Left ventricle myocardium inferior (tissue), 1 donor: ENCODE measurements at regions not wholly inside any gene's neighbourhood (a gene's known extent, or its start where the extent isn't known, plus 50 kb on each side); places are given as distances from the start of the nearest gene placed in this dataset.
A peak's percentile ranks its signal among the peaks of the same experiment; 100 is the strongest.
"Not testable (repeated sequence)": the region's sequence is repeated elsewhere in the genome, so short reads cannot be mapped to it uniquely, and the experiment has no call there.

ENCODE experiments used
- DNase-seq: peaks from one replicate; pipeline ENCODE4 v3.0.0-alpha.2; 2020
- H3K27ac ChIP-seq: fragments of 200-600 bp; replicated peaks from 2 replicates; pipeline ENCODE4 v1.8.0; 2021
- H3K27me3 ChIP-seq: fragments of 200-600 bp; 2 replicates; pipeline ENCODE4 v1.8.0; 2021; ENCODE audit warnings: low read depth
- H3K36me3 ChIP-seq: fragments of 200-600 bp; 2 replicates; pipeline ENCODE4 v1.8.0; 2021
- H3K4me1 ChIP-seq: fragments of 200-600 bp; 2 replicates; pipeline ENCODE4 v1.8.0; 2021
- H3K4me3 ChIP-seq: fragments of 200-600 bp; 2 replicates; pipeline ENCODE4 v1.8.0; 2021; ENCODE audit warnings: mild to moderate bottlenecking, moderate library complexity
- H3K9me3 ChIP-seq: fragments of 200-600 bp; replicated peaks from 2 replicates; pipeline ENCODE4 v1.8.0; 2021
- intact Hi-C: fragments of 100-400 bp; cut with micrococcal nuclease; formaldehyde crosslinking; loops from one replicate; pipeline ENCODE4 v1.11.0; 2022
- TF ChIP-seq, protein P1 (sequence below): fragments of 200-600 bp; IDR thresholded peaks from 2 replicates; pipeline ENCODE4 v1.8.0; 2021; ENCODE audit warnings: antibody characterized with exemption, mild to moderate bottlenecking, borderline replicate concordance
- donor health status: DM: no; HTN: yes; CAD: no; lungs with severe emphysema.

DNA sequence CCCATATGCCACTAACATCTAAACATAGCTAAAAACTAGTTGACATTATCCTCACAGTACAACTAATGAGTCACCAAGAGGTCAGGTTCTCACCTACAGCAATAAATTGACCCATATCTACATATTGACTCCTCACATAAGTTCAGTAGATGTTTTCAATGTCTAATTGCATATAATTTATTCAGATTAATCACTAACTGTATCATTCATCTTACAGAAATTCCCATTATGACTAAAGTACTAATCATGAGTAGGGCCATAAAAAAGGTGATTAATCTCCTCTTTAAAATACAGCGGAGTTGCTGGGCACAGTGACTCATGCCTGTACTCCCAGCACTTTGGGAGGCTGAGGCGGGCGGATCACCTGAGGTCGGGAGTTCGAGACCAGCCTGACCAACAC lies 82.4 kb upstream of the ST3GAL6 start:
- intact Hi-C loops = no loop called here
- TF ChIP-seq, protein P1, sequence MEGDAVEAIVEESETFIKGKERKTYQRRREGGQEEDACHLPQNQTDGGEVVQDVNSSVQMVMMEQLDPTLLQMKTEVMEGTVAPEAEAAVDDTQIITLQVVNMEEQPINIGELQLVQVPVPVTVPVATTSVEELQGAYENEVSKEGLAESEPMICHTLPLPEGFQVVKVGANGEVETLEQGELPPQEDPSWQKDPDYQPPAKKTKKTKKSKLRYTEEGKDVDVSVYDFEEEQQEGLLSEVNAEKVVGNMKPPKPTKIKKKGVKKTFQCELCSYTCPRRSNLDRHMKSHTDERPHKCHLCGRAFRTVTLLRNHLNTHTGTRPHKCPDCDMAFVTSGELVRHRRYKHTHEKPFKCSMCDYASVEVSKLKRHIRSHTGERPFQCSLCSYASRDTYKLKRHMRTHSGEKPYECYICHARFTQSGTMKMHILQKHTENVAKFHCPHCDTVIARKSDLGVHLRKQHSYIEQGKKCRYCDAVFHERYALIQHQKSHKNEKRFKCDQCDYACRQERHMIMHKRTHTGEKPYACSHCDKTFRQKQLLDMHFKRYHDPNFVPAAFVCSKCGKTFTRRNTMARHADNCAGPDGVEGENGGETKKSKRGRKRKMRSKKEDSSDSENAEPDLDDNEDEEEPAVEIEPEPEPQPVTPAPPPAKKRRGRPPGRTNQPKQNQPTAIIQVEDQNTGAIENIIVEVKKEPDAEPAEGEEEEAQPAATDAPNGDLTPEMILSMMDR = no peak
- DNase-seq = no peak
- Histone ChIP-seq H3K36me3 (no peaks in the 10 kb centered on the region), H3K4me1 (no peaks in the 10 kb centered on the region), H3K27ac (no peak overlapping the region), H3K27me3 (no peaks in the 10 kb centered on the region), H3K4me3 (no peak overlapping the region), H3K9me3 (no peaks in the 10 kb centered on the region)

DNA sequence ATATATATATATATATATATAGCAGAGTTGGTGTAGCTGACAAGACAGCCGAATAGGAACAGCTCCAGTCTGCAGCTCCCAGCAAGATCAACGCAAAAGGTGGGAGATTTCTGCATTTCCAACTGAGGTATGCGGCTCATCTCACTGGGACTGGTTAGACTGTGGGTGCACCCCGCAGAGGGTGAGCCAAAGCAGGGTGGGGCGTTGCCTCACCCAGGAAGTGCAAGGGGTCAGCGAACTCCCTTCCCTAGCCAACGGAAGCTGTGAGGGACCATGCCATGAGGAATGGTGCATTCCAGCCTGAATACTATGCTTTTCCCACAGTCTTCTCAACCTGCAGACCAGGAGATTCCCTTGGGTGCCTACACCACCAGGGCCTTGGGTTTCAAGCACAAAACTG lies 81.7 kb upstream of the ST3GAL6 start:
- TF ChIP-seq, protein P1 = no peak
- Histone ChIP-seq H3K27me3 (no peaks in the 10 kb centered on the region), H3K4me1 (no peaks in the 10 kb centered on the region), H3K36me3 (no peaks in the 10 kb centered on the region), H3K9me3 (peaks cover 2% of the 10 kb centered on the region), H3K27ac (no peak overlapping the region), H3K4me3 (no peak overlapping the region)
- intact Hi-C loops = no loop called here
- no peak for DNase-seq

DNA sequence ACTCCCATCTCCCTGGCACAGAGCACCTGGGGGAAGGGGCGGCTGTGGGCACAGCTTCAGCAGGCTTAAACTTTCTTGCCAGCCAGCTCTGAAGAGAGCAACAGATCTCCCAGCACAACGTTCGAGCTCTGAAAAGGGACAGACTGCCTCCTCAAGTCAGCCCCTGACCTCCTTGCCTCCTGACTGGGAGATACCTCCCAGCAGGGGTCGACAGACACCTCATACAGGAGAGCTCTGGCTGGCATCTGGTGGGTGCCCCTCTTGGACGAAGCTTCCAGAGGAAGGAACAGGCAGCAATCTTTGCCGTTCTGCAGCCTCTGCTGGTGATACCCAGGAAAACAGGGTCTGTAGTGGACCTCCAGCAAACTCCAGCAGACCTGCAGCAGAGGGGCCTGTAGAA lies 80.7 kb upstream of the ST3GAL6 start:
- H3K4me1 ChIP-seq, H3K36me3 ChIP-seq, intact Hi-C loops, DNase-seq, H3K27ac ChIP-seq, H3K27me3 ChIP-seq, H3K4me3 ChIP-seq: not testable (repeated sequence)
- peaks cover 11% of the 10 kb centered on the region for H3K9me3 ChIP-seq

DNA sequence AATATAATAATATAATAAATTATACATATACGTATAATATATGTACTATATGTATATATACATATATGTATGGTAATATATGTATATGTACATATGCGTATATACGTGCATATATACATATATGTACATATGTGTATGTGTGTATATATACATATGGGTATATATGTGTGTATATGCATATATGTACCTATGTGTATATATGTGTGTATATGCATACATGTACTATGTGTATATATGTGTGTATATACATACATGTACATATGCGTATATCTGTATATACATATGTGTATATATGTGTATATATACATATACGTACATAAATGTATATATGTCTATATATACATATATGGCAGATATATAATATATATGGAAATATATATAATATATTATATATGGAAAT lies 74.8 kb upstream of the ST3GAL6 start:
- peaks cover 16% of the 10 kb centered on the region for H3K9me3 ChIP-seq
- no peak overlapping the region for H3K4me3 ChIP-seq
- H3K27ac ChIP-seq = no peak overlapping the region
- no peaks in the 10 kb centered on the region for H3K36me3 ChIP-seq
- TF ChIP-seq, protein P1 = no peak
- no peaks in the 10 kb centered on the region for H3K27me3 ChIP-seq
- intact Hi-C loops = no loop called here
- peaks cover 7% of the 10 kb centered on the region for H3K4me1 ChIP-seq
- no peak for DNase-seq

DNA sequence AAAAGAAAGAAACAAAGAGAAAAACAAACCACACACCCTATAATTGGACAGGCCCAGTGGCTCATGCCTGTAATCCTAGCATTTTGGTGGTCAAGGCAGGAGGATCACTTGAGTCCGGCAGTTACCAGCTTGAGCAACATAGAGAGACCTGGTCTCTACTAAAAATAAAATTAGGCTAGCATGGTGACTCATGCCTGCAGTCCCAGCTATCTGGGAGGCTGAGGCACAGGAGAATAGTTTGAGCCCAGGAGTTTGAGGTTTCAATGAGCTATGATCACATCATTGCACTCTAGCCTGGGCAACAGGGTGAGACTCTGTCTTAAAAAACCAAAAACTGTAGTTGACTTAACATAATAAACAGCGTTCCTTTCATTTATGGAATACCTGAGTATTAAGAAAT lies 72.3 kb upstream of the ST3GAL6 start:
- no peaks in the 10 kb centered on the region for H3K36me3 ChIP-seq
- TF ChIP-seq, protein P1 = no peak
- no peak for DNase-seq
- H3K4me1 ChIP-seq = peaks cover 7% of the 10 kb centered on the region
- H3K27me3 ChIP-seq = no peaks in the 10 kb centered on the region
- intact Hi-C loops = no loop called here
- no peak overlapping the region for H3K4me3 ChIP-seq
- H3K27ac ChIP-seq = no peak overlapping the region
- H3K9me3 ChIP-seq = peaks cover 16% of the 10 kb centered on the region

DNA sequence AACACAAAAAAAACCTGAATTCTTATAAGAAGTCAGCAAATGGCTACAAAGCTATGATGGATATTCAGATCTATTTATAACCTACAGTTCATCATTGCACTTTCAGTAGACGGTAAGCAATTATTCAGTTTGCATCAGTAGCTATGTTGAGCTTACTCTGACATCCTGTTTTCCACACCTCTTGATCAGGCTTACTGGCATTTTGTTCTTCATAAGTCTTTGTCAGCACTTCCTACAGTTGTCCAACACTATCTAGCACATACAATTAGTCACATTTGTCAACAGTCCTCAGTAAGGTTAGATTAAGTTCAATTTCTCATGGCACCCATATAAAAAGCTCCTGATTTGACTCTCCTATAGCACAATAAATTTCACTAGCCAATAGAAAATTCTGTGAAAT lies 71.2 kb upstream of the ST3GAL6 start:
- intact Hi-C loops = no loop called here
- Histone ChIP-seq H3K4me3 (no peak overlapping the region), H3K36me3 (no peaks in the 10 kb centered on the region), H3K27me3 (no peaks in the 10 kb centered on the region), H3K9me3 (peaks cover 10% of the 10 kb centered on the region), H3K4me1 (peaks cover 7% of the 10 kb centered on the region), H3K27ac (peak overlapping the region; percentile 69)
- TF ChIP-seq, protein P1 = no peak
- DNase-seq = no peak
